ENCODE measurements at regions not wholly inside any gene's neighbourhood (a gene's known extent, or its start where the extent isn't known, plus 50 kb on each side); places are given as distances from the start of the nearest gene placed in this dataset.

DNA sequence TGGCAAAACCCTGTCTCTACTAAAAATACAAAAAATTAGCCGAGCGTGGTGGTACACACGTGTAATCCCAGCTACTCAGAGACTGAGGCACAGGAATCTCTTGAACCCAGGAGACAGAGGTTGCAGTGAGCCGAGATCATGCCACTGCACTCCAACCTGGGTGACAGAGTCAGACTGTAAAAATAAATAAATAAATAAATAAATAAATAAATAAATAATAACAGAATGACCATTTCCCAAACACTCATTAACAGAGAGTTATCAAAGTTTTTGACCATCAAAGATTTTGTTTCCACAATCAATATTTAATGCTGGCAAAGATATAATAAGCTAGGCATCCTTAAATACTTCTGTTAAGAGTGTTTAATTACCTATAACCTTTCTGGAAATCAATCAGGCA is 299.4 kb downstream of the KCTD12 start:
- TF ChIP-seq EP300 (IDR thresholded peaks at IDR 0.05): no peak
- TF ChIP-seq, protein P1, sequence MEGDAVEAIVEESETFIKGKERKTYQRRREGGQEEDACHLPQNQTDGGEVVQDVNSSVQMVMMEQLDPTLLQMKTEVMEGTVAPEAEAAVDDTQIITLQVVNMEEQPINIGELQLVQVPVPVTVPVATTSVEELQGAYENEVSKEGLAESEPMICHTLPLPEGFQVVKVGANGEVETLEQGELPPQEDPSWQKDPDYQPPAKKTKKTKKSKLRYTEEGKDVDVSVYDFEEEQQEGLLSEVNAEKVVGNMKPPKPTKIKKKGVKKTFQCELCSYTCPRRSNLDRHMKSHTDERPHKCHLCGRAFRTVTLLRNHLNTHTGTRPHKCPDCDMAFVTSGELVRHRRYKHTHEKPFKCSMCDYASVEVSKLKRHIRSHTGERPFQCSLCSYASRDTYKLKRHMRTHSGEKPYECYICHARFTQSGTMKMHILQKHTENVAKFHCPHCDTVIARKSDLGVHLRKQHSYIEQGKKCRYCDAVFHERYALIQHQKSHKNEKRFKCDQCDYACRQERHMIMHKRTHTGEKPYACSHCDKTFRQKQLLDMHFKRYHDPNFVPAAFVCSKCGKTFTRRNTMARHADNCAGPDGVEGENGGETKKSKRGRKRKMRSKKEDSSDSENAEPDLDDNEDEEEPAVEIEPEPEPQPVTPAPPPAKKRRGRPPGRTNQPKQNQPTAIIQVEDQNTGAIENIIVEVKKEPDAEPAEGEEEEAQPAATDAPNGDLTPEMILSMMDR (IDR thresholded peaks at IDR 0.05): no peak
- no peak for TF ChIP-seq POLR2A (IDR thresholded peaks at IDR 0.05; ENCODE audit: low read depth)
